B cell (primary cell): ENCODE measurements at regions not wholly inside any gene's neighbourhood (a gene's known extent, or its start where the extent isn't known, plus 50 kb on each side); places are given as distances from the start of the nearest gene placed in this dataset.

Experiments used
- ATAC-seq: fragments of 200-7000 bp; cut with Tn5 transposase; one replicate; pipeline ENCODE4 v1.10.0; 2021; ENCODE audit warnings: low read depth, mild to moderate bottlenecking, moderate number of reproducible peaks, moderate library complexity
- CTCF ChIA-PET: fragments of 350-600 bp; sonication (Branson Sonifier 250); formaldehyde crosslinking; loops from one replicate; lab custom pipeline; 2021; ENCODE audit warnings: antibody characterized with exemption, inconsistent platforms; lab: Charles Lee
- POLR2A ChIA-PET: fragments of 350-600 bp; sonication (Branson Sonifier 250); formaldehyde crosslinking; loops from one replicate; lab custom pipeline; 2021; ENCODE audit warnings: antibody characterized with exemption; lab: Charles Lee
- DNase-seq: peaks from one replicate; pipeline ENCODE4 v3.0.0; 2013
- H2AFZ ChIP-seq: 2 replicates; pipeline ENCODE4 v1.6.1; 2012; ENCODE audit warnings: mild to moderate bottlenecking, low read depth, low read length; ENCODE audit not compliant: insufficient read depth, poor library complexity, severe bottlenecking
- H3K27ac ChIP-seq, 2 donors: 1 replicate in 1 of 2; 2 replicates in 1 of 2; pipeline ENCODE4 v1.5.1; 2012 to 2013; ENCODE audit warnings: low read length in 2 of 2, mild to moderate bottlenecking in 2 of 2, moderate library complexity in 1 of 2
- H3K27me3 ChIP-seq, 4 experiments: fragments of 200-600 bp in 1 of 4; sonication (generic) in 1 of 4; replicated peaks in 1 of 4; 1 replicate in 2 of 4; 2 replicates in 2 of 4; pipeline versions ENCODE4 v1.6.1 to v1.7.0; 2013 to 2016; ENCODE audit warnings: low read length in 3 of 4, mild to moderate bottlenecking in 2 of 4, mixed read lengths in 1 of 4, moderate library complexity in 1 of 4; ENCODE audit not compliant: insufficient read depth in 4 of 4, control insufficient read depth in 3 of 4; ENCODE audit errors: control extremely low read depth in 1 of 4
- H3K36me3 ChIP-seq, 2 experiments: replicated peaks in 1 of 2; 1 replicate in 1 of 2; 2 replicates in 1 of 2; pipeline versions ENCODE4 v1.6.1 to v1.7.1; 2013; ENCODE audit warnings: low read length in 1 of 2; ENCODE audit not compliant: insufficient read depth in 2 of 2, control insufficient read depth in 1 of 2; ENCODE audit errors: control extremely low read depth in 1 of 2, extremely low read depth in 1 of 2
- H3K4me1 ChIP-seq, 2 donors: fragments of 200-600 bp in 1 of 2; sonication (generic) in 1 of 2; 1 replicate in 1 of 2; 2 replicates in 1 of 2; pipeline versions ENCODE4 v1.5.1 to v1.6.1; 2013 to 2017; ENCODE audit warnings: low read length in 2 of 2; ENCODE audit not compliant: control insufficient read depth in 2 of 2, insufficient read depth in 2 of 2
- H3K4me2 ChIP-seq: replicated peaks from 2 replicates; pipeline ENCODE3; 2012; ENCODE audit warnings: mild to moderate bottlenecking, low read depth, low read length; ENCODE audit not compliant: poor library complexity, severe bottlenecking
- H3K4me3 ChIP-seq, 5 experiments: fragments of 200-600 bp in 1 of 5; sonication (generic) in 1 of 5; 1 replicate in 3 of 5; 2 replicates in 2 of 5; pipeline versions ENCODE4 v1.5.1 to v1.7.0; 2011 to 2016; ENCODE audit warnings: low read length in 4 of 5, mild to moderate bottlenecking in 4 of 5, low read depth in 2 of 5, control low read depth in 1 of 5, moderate library complexity in 1 of 5; ENCODE audit not compliant: insufficient read depth in 1 of 5; ENCODE audit errors: control extremely low read depth in 1 of 5, extremely low read depth in 1 of 5
- H3K79me2 ChIP-seq: fragments of 200-600 bp; sonication (generic); one replicate; pipeline ENCODE4 v1.6.0; 2016; ENCODE audit warnings: low read length; ENCODE audit not compliant: control insufficient read depth, insufficient read depth
- H3K9ac ChIP-seq: fragments of 200-600 bp; sonication (generic); 2 replicates; pipeline ENCODE4 v1.6.1; 2017; ENCODE audit warnings: mild to moderate bottlenecking, low read length, moderate library complexity
- H3K9me3 ChIP-seq, 3 donors: one replicate each; pipeline versions ENCODE4 v1.6.1 to v1.7.1; 2013; ENCODE audit warnings: low read length in 2 of 3; ENCODE audit not compliant: control insufficient read depth in 2 of 3, insufficient read depth in 1 of 3; ENCODE audit errors: control extremely low read depth in 1 of 3
- H4K20me1 ChIP-seq: 2 replicates; pipeline ENCODE4 v1.6.0; 2012; ENCODE audit warnings: mild to moderate bottlenecking, low read length; ENCODE audit not compliant: insufficient read depth, control insufficient read depth, poor library complexity, severe bottlenecking
- H3K27ac Mint-ChIP-seq: one replicate; pipeline ENCODE4 v1.8.0; 2021; ENCODE audit warnings: mixed read lengths
- H3K27me3 Mint-ChIP-seq: one replicate; pipeline ENCODE4 v1.8.0; 2021; ENCODE audit warnings: mixed read lengths
- H3K4me1 Mint-ChIP-seq: one replicate; pipeline ENCODE4 v1.8.0; 2021; ENCODE audit warnings: mixed read lengths
- H3K4me3 Mint-ChIP-seq: one replicate; pipeline ENCODE4 v1.8.0; 2021; ENCODE audit warnings: mixed read lengths
- H3K9me3 Mint-ChIP-seq: one replicate; pipeline ENCODE4 v1.8.0; 2022; ENCODE audit warnings: mixed read lengths; ENCODE audit not compliant: insufficient read depth
- CTCF ChIP-seq: fragments of 200-600 bp; IDR thresholded peaks from one replicate; pipeline ENCODE4 v1.8.0; 2022; ENCODE audit warnings: antibody characterized with exemption, mild to moderate bottlenecking
- EZH2 ChIP-seq: IDR thresholded peaks from 2 replicates; pipeline ENCODE4 v1.6.1; 2012; ENCODE audit warnings: borderline replicate concordance, low read depth, mild to moderate bottlenecking, moderate library complexity, low read length; ENCODE audit not compliant: insufficient read depth, poor library complexity, severe bottlenecking
- WGBS: methylation state at CpG from one replicate; pipeline ENCODE4 v1.1.5; 2013; ENCODE audit warnings: missing lambda C conversion rate; ENCODE audit not compliant: insufficient coverage; 5-methylcytosine and 5-hydroxymethylcytosine counted together
- intact Hi-C: fragments of 100-400 bp; cut with micrococcal nuclease; formaldehyde crosslinking; loops from one replicate; pipeline ENCODE4 v1.10.0; 2022

- Histone ChIP-seq H3K4me2 (no peak overlapping the region), H2AFZ (no peak overlapping the region), H3K9ac (no peak overlapping the region), H3K4me1 (peaks cover under 1 to 1% of the 10 kb centered on the region in 2 donors), H3K4me3 (no peak overlapping the region), H3K27ac (no peak overlapping the region), H4K20me1 (no peaks in the 10 kb centered on the region), H3K9me3 (no peaks in the 10 kb centered on the region), H3K27me3 (no peaks in the 10 kb centered on the region), H3K36me3 (no peaks in the 10 kb centered on the region), H3K79me2 (no peaks in the 10 kb centered on the region)
- TF ChIP-seq EZH2 (no peak), CTCF (no peak)
- intact Hi-C loops = no loop called here
- 80% methylated on average over 2 of the region's 3 CpGs for WGBS
- DNase-seq = no peak
- H3K4me1 Mint-ChIP-seq = peaks cover under 1% of the 10 kb centered on the region
- no peaks in the 10 kb centered on the region for H3K27me3 Mint-ChIP-seq
- ChIA-PET CTCF (no interaction called here), POLR2A (no interaction called here)
- H3K9me3 Mint-ChIP-seq = no peaks in the 10 kb centered on the region
- H3K27ac Mint-ChIP-seq = no peak overlapping the region
- H3K4me3 Mint-ChIP-seq = no peak overlapping the region
- ATAC-seq = no peak
These were observed 366.2 kb downstream of the NUP35 start for GRCh38 chr2:183490489-183490888.

GRCh38 chr2:183490914-183491313 lies 366.7 kb downstream of the NUP35 start:
- H3K4me3 ChIP-seq = no peak overlapping the region
- no peak overlapping the region for H3K4me2 ChIP-seq
- DNase-seq (no peak), ATAC-seq (no peak)
- no peaks in the 10 kb centered on the region for H3K9me3 Mint-ChIP-seq
- H3K79me2 ChIP-seq = no peaks in the 10 kb centered on the region
- H3K27me3 Mint-ChIP-seq = no peaks in the 10 kb centered on the region
- H3K9ac ChIP-seq = no peak overlapping the region
- no peaks in the 10 kb centered on the region for H3K36me3 ChIP-seq
- H3K27ac Mint-ChIP-seq = no peak overlapping the region
- peaks cover 5% of the 10 kb centered on the region for H3K4me1 Mint-ChIP-seq
- H3K4me3 Mint-ChIP-seq = no peak overlapping the region
- intact Hi-C loops = no loop called here
- no peak overlapping the region for H2AFZ ChIP-seq
- TF ChIP-seq CTCF (no peak), EZH2 (no peak)
- H3K4me1 ChIP-seq = peaks cover 3 to 5% of the 10 kb centered on the region in 2 donors
- no CpG with 5 or more reads among the region's 2 CpGs for WGBS
- H3K27me3 ChIP-seq = no peaks in the 10 kb centered on the region
- H3K27ac ChIP-seq = no peak overlapping the region
- ChIA-PET CTCF (no interaction called here), POLR2A (no interaction called here)
- no peaks in the 10 kb centered on the region for H4K20me1 ChIP-seq
- H3K9me3 ChIP-seq = no peaks in the 10 kb centered on the region
